SK-N-MC (cell line): ENCODE measurements at regions not wholly inside any gene's neighbourhood (a gene's known extent, or its start where the extent isn't known, plus 50 kb on each side); places are given as distances from the start of the nearest gene placed in this dataset.

Source experiments
- DNase-seq: peaks from one replicate; pipeline ENCODE4 v3.0.0-alpha.2; 2011; ENCODE audit warnings: low read depth, low spot score
- H3K27ac ChIP-seq: fragments of 200-600 bp; sonication (generic); 2 replicates; pipeline ENCODE4 v1.5.1; 2016; ENCODE audit warnings: mixed run types
- H3K36me3 ChIP-seq: fragments of 200-600 bp; sonication (generic); 2 replicates; pipeline ENCODE4 v1.6.1; 2017; ENCODE audit warnings: antibody characterized with exemption, low read length, mixed read lengths; ENCODE audit not compliant: insufficient read depth
- H3K4me3 ChIP-seq: fragments of 200-600 bp; sonication (generic); 2 replicates; pipeline ENCODE4 v1.5.1; 2016
- H3K9ac ChIP-seq: fragments of 200-600 bp; sonication (generic); 2 replicates; pipeline ENCODE4 v1.8.0; 2017; ENCODE audit warnings: mixed run types, mixed read lengths; ENCODE audit not compliant: insufficient read length
- H3K9me3 ChIP-seq: fragments of 200-600 bp; sonication (generic); 2 replicates; pipeline ENCODE4 v1.6.1; 2017; ENCODE audit warnings: low read depth, mild to moderate bottlenecking, antibody characterized with exemption, low read length, moderate library complexity, mixed read lengths
- EZH2 ChIP-seq: fragments of 200-600 bp; sonication (generic); IDR thresholded peaks from one replicate; pipeline ENCODE4 v1.6.1; 2017; ENCODE audit warnings: antibody characterized with exemption
- FOXP2 ChIP-seq: optimal IDR thresholded peaks from 2 replicates; pipeline ENCODE3; 2011; ENCODE audit warnings: mild to moderate bottlenecking, moderate library complexity; ENCODE audit not compliant: insufficient read depth; ENCODE audit errors: extremely low read length, control extremely low read depth
- POLR2AphosphoS5 ChIP-seq: IDR thresholded peaks from 2 replicates; pipeline ENCODE4 v1.6.1; 2012; ENCODE audit warnings: mild to moderate bottlenecking, low read depth, low read length, borderline replicate concordance

DNA sequence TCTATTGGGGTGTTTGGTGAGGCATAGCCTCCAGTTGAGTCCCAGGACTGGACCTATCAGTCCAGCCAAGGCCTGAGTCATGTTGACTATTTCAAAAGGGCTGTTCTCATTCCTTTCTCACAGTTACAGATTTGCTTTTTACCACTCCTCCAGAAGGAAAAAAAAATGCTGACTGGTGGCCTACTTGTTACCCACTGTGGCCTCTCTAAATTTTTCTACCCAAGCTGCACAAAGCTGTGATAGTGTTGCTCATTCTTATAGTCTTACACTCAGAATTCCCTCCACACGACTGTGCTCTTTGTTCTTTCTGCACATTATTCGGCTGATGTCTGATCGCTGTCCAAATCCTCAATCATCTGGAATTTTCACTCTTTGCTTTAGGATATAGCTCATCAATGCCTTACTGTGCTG, 1142.2 kb downstream of the IGSF11 start:
- Histone ChIP-seq H3K27ac (no peak overlapping the region), H3K9ac (no peak overlapping the region), H3K9me3 (no peaks in the 10 kb centered on the region), H3K4me3 (no peak overlapping the region), H3K36me3 (no peaks in the 10 kb centered on the region)
- no peak for TF ChIP-seq POLR2AphosphoS5
- no peak for TF ChIP-seq EZH2
- no peak for TF ChIP-seq FOXP2
- DNase-seq = no peak

DNA sequence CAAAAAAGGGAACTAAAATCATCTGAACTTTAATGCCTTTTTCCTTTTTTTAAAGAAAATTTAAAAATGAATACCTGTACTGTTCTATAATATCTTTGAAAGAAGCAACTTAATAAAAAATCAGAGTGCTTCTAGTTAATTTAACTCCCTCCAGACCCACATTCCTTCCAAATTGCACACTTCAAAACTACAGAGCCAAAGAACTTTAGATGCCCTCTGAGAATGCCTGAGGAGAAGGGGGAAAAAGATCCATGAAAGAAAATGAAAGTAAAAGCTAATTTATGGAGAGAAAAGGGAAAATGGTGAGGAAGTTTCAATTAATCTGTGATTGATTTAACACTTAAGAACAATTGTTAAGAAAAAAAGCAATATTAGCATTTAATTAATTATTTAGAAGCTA, 1141.6 kb downstream of the IGSF11 start:
- Histone ChIP-seq H3K9ac (no peak overlapping the region), H3K27ac (no peak overlapping the region), H3K4me3 (no peak overlapping the region), H3K36me3 (no peaks in the 10 kb centered on the region), H3K9me3 (no peaks in the 10 kb centered on the region)
- DNase-seq = no peak
- TF ChIP-seq POLR2AphosphoS5 (no peak), FOXP2 (no peak), EZH2 (no peak)

DNA sequence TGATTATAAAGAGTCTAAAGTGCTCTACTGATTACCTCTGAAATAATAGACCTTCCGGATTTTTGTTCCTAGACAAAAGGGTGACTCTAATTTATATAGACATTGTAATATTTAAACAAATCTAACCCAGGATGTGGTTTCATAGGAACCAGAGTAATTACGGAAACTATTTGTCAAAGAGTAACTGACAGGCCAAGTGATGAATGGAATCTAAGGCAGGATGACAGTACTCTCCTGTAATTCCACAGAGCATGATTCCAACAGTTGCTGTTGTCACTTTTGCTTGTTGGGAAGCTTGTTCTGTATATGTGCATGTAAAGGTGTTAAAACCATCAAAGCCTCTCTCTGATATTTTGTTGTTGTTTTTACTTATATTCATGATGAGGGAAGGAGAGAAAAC, 1141.0 kb downstream of the IGSF11 start:
- no peak for DNase-seq
- H3K36me3 ChIP-seq = no peaks in the 10 kb centered on the region
- TF ChIP-seq EZH2 = no peak
- no peak for TF ChIP-seq FOXP2
- TF ChIP-seq POLR2AphosphoS5 = no peak

DNA sequence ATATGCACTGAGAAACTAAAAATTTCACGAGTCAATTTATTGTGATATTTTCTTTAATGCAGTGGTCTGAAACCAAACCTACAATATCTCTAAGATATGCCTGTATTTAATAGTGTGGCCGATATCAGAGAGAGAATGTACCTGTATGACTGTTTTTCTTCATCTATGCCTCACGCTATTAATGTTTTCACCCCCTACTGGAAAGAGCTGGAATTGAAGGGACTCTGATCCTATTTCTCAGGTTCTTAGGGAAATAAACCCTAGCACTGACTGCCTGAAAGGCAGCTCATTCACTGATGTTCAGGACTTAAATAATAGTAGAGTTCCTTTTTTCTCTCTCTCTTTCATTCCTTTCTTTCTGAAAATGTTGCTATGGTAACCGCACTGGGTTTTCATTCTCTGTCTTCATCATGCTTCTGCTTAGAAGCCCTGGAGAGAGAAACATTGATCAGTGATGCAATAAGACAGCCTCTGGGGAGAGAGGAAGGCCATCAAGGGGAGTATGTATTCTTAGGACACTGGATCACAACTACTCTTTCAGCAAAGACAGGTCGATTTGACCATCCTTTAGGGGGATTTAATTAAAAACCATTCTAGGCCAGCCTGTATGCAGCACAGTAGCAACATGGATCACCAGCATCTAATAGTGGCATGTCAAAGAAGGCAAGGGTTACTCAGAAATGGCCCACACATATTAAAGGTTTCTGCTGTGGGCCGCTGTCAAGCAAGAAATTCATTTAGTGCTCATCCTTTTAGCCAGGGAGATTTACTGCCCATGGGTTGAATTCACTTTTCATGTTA, 1135.7 kb downstream of the IGSF11 start:
- no peak overlapping the region for H3K4me3 ChIP-seq

More for the DNA sequence above, 1141.0 kb downstream of the IGSF11 start:
- no peak overlapping the region for H3K27ac ChIP-seq
- no peaks in the 10 kb centered on the region for H3K9me3 ChIP-seq
- no peak overlapping the region for H3K9ac ChIP-seq
- no peak overlapping the region for H3K4me3 ChIP-seq

DNA sequence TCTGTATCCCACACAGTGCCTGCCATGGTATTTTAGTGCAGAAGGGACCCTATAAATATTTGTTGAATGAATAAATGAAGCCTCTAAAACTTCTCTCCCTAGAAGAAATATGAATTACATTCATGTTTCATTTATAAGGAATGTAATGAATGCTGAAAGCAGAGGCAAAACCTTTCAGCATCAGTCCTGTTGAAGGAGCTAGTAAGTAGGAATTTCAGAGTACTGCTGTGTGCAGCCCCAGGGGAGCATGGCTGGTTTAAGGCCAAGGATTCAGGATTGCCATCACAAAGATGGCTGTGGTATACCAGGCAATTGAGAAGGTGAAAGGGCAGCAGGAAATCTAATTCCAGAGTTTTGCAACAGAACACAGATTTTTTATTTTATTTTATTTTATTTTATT, 1131.4 kb downstream of the IGSF11 start:
- TF ChIP-seq EZH2 (no peak), POLR2AphosphoS5 (no peak), FOXP2 (no peak)
- Histone ChIP-seq H3K9ac (no peak overlapping the region), H3K36me3 (no peaks in the 10 kb centered on the region), H3K9me3 (no peaks in the 10 kb centered on the region), H3K27ac (no peak overlapping the region), H3K4me3 (no peak overlapping the region)
- DNase-seq = no peak

More for the DNA sequence above, 1135.7 kb downstream of the IGSF11 start:
- Histone ChIP-seq H3K9me3 (no peaks in the 10 kb centered on the region), H3K36me3 (no peaks in the 10 kb centered on the region), H3K27ac (no peak overlapping the region), H3K9ac (no peak overlapping the region)
- no peak for DNase-seq
- no peak for TF ChIP-seq EZH2
- TF ChIP-seq POLR2AphosphoS5 = no peak
- no peak for TF ChIP-seq FOXP2

DNA sequence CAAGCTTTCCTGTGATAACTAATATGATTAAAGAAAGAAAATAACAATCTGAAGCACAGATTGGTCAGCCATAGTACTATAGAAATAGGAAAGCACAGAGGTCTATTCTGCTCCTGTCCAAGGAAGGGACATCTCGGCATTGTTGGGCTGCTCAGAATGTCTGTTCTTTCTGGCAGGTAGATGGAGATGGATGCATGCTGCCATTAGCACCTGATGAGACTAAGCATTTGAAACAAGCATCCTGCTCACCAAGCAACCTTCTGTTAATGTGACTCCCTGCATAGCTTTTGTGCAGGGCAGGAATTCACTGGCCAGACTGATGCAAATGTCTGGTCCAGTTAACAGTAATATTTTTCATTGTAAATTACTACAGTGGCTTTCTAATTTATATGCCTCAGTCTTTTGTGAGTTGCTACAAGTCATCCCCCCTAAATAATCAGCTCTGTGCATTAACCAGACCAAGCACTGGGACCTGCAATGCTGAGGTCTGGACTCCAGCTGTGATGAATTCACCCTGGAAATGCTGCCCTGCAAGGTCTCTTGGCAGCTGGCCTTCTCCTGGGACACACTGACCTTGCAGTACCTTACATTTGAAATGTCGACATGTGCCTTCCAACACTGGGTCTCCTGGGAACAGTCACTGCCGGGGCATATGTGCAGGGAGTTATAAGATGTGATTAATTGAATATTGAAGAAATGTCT, 1123.7 kb downstream of the IGSF11 start:
- no peak for TF ChIP-seq FOXP2
- no peak for TF ChIP-seq EZH2
- no peak for TF ChIP-seq POLR2AphosphoS5
- Histone ChIP-seq H3K36me3 (no peaks in the 10 kb centered on the region), H3K27ac (no peak overlapping the region), H3K9me3 (no peaks in the 10 kb centered on the region), H3K4me3 (no peak overlapping the region), H3K9ac (no peak overlapping the region)
- DNase-seq = no peak

DNA sequence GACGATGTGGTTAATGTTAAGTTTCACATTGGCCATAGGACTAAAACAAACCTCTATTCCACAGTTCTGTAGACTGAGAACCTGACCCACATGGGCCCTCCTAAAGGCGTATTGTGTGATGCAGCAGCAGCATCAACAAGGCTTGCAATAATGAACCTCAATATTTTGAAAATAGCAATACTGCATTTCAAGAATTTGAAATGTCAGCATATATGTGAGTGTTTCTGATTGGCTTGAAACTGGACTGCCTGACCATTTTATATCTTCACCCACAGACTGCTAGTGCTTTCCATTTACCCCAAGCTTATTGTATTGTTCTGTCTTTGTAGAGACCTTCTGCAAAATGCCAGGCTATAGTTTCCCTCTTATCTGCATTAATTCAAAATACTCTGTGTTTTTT, 1122.3 kb downstream of the IGSF11 start:
- H3K9ac ChIP-seq = no peak overlapping the region
- H3K9me3 ChIP-seq = no peaks in the 10 kb centered on the region
- no peak overlapping the region for H3K4me3 ChIP-seq
- TF ChIP-seq EZH2 (no peak), POLR2AphosphoS5 (no peak), FOXP2 (no peak)
- no peak overlapping the region for H3K27ac ChIP-seq
- no peak for DNase-seq
- H3K36me3 ChIP-seq = no peaks in the 10 kb centered on the region

DNA sequence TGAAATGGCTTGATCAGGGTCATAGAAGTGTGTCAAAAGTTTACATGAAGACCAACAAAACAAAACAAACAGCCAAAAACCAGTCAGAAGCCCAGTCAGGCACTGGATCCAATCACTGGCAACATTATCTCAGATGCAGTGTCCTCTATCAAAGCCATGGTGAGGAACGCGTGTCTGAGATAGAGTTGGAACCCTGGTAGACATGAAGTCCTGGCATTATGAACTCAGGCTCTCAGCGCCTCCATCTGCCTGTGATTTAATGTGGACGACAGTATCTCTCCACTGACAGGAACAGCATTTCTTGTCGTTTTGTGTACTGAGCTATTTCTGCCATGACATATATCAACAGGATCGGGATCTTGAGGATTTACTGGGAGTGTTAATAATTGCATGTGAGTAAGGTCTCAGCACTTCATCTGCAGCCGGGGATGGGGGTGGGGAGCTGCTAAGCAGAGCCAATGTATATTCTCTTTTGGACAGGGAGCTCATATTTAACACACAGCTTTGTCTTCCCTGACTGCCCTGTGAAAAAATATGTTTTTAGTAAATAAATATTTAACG, 1120.0 kb downstream of the IGSF11 start:
- no peaks in the 10 kb centered on the region for H3K36me3 ChIP-seq
- no peak overlapping the region for H3K27ac ChIP-seq
- no peak for DNase-seq
- H3K9me3 ChIP-seq = no peaks in the 10 kb centered on the region
- no peak for TF ChIP-seq FOXP2
- no peak for TF ChIP-seq EZH2
- TF ChIP-seq POLR2AphosphoS5 = no peak
- no peak overlapping the region for H3K4me3 ChIP-seq
- no peak overlapping the region for H3K9ac ChIP-seq

DNA sequence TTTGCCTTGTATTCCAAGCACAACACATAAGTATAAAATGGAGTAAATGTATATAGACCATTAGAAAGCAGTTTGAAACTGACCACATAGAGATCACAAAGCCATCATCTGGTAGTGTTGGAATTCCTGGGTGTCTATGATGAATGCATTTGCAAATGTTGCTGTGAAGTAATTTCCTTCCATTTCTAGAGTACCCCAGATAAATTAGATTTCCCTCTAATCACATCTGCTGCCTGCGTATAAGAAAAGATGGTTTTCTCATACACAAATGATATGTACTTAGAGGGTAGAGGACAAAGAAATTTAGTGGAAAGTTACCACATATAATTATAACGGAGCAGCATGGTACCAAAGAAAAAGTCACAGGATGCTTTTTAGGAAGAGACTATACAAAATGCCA, 1117.8 kb downstream of the IGSF11 start:
- Histone ChIP-seq H3K4me3 (no peak overlapping the region), H3K9me3 (no peaks in the 10 kb centered on the region), H3K27ac (no peak overlapping the region), H3K9ac (no peak overlapping the region), H3K36me3 (no peaks in the 10 kb centered on the region)
- no peak for DNase-seq
- no peak for TF ChIP-seq POLR2AphosphoS5
- no peak for TF ChIP-seq FOXP2
- TF ChIP-seq EZH2 = no peak
